Right renal cortex interstitium (tissue), 3 donors: ENCODE measurements at regions not wholly inside any gene's neighbourhood (a gene's known extent, or its start where the extent isn't known, plus 50 kb on each side); places are given as distances from the start of the nearest gene placed in this dataset.
"Not testable (repeated sequence)": the region's sequence is repeated elsewhere in the genome, so short reads cannot be mapped to it uniquely, and the experiment has no call there.

Experiments used
- DNase-seq, 3 donors: peaks; one replicate each; pipeline ENCODE4 v3.0.0-alpha.2; 2013; ENCODE audit warnings: low read depth in 3 of 3, low spot score in 2 of 3

DNA sequence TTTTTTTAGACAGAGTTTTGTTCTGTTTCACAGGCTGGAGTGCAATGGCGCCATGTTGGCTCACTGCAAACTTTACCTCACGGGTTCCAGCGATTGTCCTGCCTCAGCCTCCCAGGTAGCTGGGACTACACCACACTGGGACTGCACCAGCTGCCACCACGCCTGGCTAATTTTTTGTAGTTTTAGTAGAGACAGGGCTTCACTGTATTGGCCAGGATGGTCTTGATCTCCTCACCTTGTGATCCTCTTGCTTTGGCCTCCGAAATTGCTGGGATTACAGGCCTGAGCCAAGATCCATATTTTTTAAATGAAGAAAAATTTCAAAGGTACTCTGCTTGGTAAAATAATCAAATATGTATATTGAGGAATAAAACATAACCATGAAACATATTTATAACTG lies 195.8 kb upstream of the TPTE start:
- DNase-seq = peak; percentile 86 to 100 (median 99)

DNA sequence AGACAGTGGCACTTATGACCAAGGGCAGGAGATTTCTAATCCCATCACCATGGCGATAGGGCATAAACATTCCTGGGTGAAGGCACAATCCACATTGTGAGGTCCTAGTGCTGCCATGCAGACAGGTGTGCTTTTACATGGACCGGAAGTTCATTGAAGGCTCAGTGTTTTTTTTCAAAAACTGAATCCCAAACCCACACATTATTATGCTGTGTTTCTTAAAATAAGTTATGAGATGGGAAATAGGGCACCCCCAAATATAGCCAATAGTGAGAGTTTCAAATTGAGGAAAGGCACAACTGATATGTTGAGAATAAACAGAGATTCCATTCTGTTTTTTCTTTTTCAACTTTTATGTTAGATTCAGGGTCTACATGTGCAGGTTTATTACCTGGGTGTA lies 195.2 kb upstream of the TPTE start:
- DNase-seq = not testable (repeated sequence)

GRCh38 chr21:10328646-10329045 lies 192.7 kb upstream of the TPTE start:
- not testable (repeated sequence) for DNase-seq

DNA sequence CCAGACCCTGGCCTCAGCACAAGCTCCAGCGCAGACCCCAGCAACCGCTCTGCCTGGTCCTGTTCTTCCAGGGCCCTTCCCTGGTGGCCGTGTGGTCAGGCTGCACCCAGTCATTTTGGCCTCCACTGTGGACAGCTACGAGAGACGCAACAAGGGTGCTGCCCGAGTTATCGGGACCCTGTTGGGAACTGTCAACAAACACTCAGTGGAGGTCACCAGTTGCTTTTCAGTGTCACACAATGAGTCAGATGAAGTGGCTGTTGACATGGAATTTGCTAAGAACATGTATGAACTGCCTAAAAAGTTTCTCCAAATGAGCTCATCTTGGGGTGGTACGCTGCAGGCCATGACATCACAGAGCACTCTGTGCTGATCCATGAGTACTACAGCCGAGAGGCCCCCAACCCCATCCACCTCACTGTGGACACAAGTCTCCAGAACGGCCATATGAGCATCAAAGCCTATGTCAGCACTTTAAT lies 190.7 kb upstream of the TPTE start:
- DNase-seq = not testable (repeated sequence)

GRCh38 chr21:10331134-10331533 lies 190.2 kb upstream of the TPTE start:
- not testable (repeated sequence) for DNase-seq

GRCh38 chr21:10332935-10333334 lies 188.4 kb upstream of the TPTE start:
- DNase-seq = not testable (repeated sequence)

- DNase-seq = not testable (repeated sequence)
Measured at GRCh38 chr21:10334391-10334790, 187.0 kb upstream of the TPTE start.

- not testable (repeated sequence) for DNase-seq
Measured at GRCh38 chr21:10342261-10342956, 179.0 kb upstream of the TPTE start.

DNA sequence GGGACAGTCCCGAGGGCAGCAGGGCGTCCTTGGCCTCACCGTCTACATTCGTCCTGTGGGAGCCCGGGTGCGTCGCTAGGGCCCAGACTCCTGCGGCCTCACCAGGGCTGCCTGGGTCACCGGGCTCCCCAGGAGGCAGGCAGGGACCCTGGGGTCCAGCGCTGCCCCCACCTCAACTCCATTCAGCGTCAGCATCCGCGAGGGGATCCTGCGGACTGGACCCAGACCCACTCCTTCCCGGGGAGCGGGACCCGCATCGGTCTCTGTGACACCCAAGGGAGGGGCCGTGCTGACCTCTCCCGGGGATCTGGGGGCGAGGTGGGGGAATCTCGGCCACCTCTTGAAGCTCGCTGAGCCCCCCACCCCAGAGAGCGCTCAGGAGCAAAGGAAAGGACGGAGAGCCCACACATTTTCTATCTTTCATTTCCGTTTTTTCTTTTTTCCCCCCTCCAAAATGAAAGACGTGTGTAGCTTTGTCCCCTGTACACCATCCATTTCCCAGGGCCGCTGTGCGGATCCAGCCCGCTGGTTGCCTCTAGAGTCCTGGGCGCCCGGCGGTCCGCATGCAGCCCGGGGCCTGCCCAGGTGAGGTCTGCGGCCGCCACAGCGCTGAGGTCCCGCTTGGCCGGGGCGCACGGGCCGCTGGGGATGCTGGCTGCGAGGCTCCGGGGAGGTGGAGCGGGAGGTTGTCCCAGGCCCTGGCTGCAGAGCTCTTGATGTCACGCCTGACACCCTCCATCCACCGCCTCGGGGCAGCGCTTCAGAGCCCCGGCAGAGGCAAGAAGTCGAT lies 178.0 kb upstream of the TPTE start:
- not testable (repeated sequence) for DNase-seq

GRCh38 chr21:10344266-10344665 lies 177.1 kb upstream of the TPTE start:
- not testable (repeated sequence) for DNase-seq

- not testable (repeated sequence) for DNase-seq
Measured at GRCh38 chr21:10345178-10345612, 176.2 kb upstream of the TPTE start.

DNA sequence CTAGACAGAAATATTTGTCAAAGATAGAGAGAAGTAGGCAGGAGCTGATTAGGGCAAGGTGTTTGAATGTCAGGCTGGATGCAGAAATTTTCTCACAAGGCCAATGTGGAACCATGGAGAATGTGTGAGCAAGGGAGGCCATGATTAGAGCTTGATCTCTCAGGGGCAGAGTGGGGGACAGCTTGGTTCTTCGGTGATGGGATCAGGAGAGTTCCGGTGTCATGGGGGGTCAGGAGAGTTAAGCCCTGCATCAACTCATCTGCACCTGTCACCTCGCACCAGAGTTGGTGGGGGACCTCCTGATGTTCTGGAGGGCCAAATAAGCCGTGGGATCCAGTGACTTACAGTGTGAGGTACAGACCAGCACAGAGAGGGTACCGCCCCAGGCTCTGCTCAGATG lies 175.1 kb upstream of the TPTE start:
- not testable (repeated sequence) for DNase-seq

DNA sequence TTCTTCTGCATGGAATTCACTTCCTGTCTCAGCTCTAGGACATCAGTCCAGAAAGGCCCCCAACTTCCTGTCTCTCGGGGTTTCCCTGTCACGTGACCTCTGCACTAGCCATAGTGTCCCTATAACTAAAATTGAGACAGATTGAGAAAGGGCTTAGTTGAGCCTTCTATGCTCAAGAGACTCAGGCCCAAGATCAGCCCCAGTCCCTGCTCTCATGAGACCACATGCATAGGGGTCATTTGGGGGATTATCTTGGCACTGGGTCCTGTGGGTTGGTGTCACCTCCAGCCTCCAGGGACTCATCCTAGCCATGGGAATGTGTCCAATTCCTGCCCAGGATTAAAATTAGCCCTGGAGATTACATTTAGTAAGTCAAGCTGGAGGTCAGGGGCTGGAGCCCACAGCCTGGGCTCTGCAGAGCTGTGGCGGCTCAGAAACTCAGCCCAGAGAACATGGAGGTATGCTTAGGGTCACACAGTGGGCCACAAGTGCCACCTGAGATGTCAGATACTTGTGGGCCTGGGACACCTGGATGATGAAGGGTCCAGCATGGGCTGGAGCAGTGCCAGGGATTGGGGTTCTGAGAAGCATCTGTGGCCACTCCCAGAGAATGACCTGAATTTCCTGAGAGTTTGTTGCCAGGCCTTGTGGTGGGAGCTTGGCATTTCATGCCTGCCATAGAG lies 174.3 kb upstream of the TPTE start:
- not testable (repeated sequence) for DNase-seq

DNA sequence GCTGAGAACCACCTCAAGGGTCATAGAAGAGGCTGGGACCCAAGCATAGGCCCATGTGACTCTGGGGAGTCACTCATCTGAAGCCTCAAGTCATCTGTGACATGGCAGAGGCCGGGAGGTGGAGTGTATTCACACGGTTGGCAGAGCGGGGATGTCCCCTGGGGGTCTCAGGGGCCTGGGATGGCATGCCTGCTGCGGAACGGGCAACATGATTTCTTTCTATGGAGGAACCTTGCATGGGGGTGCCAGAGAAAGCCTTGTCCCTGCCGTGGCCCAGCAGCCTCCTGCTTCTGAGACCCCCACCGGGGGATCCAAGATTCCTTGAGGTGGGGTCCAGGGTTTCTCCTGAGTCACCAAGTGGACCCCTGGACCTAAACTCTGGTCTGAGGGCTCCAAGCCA lies 173.7 kb upstream of the TPTE start:
- not testable (repeated sequence) for DNase-seq

DNA sequence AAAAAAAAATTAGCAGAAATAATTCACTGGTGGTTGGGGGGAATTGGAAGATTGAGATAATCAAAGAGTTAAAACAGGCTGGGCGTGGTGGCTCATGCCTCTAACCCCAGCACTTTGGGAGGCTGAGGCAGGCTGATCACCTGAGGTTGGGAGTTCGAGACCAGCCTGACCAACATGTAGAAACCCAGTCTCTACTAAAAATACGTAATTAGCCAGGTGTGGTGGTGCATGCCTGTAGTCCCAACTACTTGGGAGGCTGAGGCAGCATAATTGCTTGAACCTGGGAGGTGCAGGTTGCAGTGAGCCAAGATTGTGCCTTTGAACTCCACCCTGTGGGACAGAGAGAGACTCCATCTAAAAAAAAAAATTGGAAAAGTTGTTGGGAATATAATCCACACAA lies 173.2 kb upstream of the TPTE start:
- not testable (repeated sequence) for DNase-seq

DNA sequence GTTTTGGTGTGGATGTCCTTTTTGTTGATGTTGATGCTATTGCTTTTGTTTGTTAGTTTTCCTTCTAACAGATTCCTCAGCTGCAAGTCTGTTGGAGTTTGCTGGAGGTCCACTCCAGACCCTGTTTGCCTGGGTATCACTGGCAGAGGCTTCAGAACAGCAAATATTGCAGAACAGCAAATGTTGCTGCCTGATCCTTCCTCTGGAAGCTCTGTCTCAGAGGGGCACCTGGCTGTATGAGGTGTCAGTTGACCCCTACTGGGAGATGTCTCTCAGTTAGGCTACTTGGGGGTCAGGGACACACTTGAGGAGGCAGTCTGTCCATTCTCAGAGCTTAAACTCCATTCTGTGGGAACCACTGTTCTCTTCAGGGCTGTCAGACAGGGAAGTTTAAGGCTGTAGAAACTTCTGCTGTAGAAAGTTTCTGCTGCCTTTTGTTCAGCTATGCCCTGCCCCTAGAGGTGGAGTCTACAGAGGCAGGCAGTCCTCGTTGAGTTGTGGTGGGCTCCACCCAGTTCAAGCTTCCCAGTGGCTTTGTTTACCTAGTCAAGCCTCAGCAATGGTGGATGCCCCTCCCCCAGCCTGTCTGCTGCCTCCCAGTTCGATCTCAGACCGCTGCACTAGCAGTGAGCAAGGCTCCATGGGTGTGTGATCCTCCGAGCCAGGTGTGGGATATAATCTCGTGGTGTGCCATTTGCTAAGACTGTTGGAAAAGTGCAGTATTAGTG lies 166.4 kb upstream of the TPTE start:
- DNase-seq = not testable (repeated sequence)

DNA sequence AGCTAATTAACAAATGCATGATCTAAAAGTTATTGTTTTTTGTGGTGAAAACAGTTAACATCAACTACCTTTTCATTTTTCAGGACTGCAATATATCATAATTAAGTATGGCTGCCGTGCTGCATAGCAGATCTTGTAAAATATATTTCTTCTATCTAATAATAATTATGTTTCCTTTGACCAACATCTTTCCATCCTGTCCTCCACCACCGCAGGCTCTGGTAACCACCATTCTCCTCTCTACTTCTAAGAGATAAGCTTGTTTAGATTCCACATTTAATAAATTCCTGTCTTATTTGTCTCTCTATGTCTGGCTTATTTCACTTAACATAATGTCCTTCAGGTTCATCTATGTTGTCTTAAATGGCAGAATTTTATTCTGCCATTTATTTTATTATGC lies 162.3 kb upstream of the TPTE start:
- DNase-seq = not testable (repeated sequence)

GRCh38 chr21:10359911-10360310 lies 161.5 kb upstream of the TPTE start:
- not testable (repeated sequence) for DNase-seq

GRCh38 chr21:10361214-10361736 lies 160.1 kb upstream of the TPTE start:
- not testable (repeated sequence) for DNase-seq

DNA sequence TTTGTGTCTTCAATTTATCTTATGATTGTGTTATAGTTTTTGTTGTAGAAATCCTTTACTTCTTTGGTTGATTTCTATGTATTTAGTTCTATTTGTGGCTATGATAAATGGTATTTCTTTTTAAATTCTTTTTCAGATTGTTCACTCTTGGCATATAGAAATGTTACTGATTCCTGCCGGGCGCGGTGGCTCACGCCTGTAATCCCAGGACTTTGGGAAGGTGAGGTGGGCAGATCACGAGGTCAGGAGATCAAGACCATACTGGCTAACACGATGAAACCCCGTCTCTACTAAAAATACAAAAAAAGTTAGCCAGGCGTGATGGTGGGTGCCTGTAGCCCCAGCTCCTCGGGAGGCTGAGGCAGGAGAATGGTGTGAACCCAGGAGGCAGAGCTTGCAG lies 158.6 kb upstream of the TPTE start:
- not testable (repeated sequence) for DNase-seq
